ENCODE measurements at regions not wholly inside any gene's neighbourhood (a gene's known extent, or its start where the extent isn't known, plus 50 kb on each side); places are given as distances from the start of the nearest gene placed in this dataset.

DNA sequence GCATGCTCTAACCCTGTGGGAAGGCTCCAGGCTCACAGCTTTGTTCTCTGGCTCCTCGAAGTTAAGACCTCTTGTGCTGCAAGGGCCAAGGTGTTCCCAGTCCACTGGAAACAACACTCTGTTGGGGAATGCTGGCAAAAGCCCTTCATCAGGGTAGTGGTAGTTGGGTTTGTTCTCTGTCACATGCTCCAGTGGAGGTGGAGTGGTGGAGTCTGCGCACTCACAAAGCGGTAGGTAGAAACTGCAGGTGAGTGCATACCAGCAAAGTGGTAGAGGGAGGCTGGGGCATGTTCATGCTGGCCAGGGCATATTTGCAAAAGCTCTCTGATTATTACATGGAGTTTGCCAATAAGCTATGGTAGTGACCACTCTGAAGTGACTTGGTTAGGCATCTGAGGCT, 410.5 kb downstream of the CDH19 start:
- TF ChIP-seq EP300 (IDR thresholded peaks at IDR 0.05): no peak
- no peak for TF ChIP-seq CTCF (IDR thresholded peaks at IDR 0.05)
- no peak for TF ChIP-seq POLR2A (IDR thresholded peaks at IDR 0.05)
- TF ChIP-seq POLR2AphosphoS5 (IDR thresholded peaks at IDR 0.05): no peak
